Skeletal muscle cell (primary cell): ENCODE measurements at regions not wholly inside any gene's neighbourhood (a gene's known extent, or its start where the extent isn't known, plus 50 kb on each side); places are given as distances from the start of the nearest gene placed in this dataset.
"Not testable (repeated sequence)": the region's sequence is repeated elsewhere in the genome, so short reads cannot be mapped to it uniquely, and the experiment has no call there.

Experiments
- DNase-seq: peaks from one replicate; pipeline ENCODE4 v3.0.0-alpha.2; 2010; ENCODE audit warnings: low read depth
- H3K4me3 ChIP-seq: 2 replicates; pipeline ENCODE4 v1.5.1; 2011; ENCODE audit warnings: low read depth, mild to moderate bottlenecking, control low read depth, low read length, moderate library complexity

- peak; percentile 48 for DNase-seq
- no peak overlapping the region for H3K4me3 ChIP-seq
These were observed 87.3 kb upstream of the AKIRIN2 start for GRCh38 chr6:87789198-87789899.

GRCh38 chr6:87788141-87788540 lies 86.1 kb upstream of the AKIRIN2 start:
- no peak for DNase-seq
- no peak overlapping the region for H3K4me3 ChIP-seq

GRCh38 chr6:87785229-87785862 lies 83.3 kb upstream of the AKIRIN2 start:
- DNase-seq, result no peak

GRCh38 chr6:87784690-87785089 lies 82.7 kb upstream of the AKIRIN2 start:
- DNase-seq, result no peak
- no peak overlapping the region for H3K4me3 ChIP-seq

More at GRCh38 chr6:87785229-87785862, 83.3 kb upstream of the AKIRIN2 start:
- no peak overlapping the region for H3K4me3 ChIP-seq

GRCh38 chr6:87784051-87784450 lies 82.0 kb upstream of the AKIRIN2 start:
- no peak for DNase-seq
- H3K4me3 ChIP-seq, result no peak overlapping the region

- H3K4me3 ChIP-seq, result no peak overlapping the region
- no peak for DNase-seq
These were observed 77.5 kb upstream of the AKIRIN2 start for GRCh38 chr6:87779542-87779941.

GRCh38 chr6:87772597-87773530 lies 70.8 kb upstream of the AKIRIN2 start:
- no peak for DNase-seq
- no peak overlapping the region for H3K4me3 ChIP-seq

GRCh38 chr6:87767478-87767877 lies 65.4 kb upstream of the AKIRIN2 start:
- no peak for DNase-seq
- H3K4me3 ChIP-seq, result no peak overlapping the region

- DNase-seq, result no peak
- H3K4me3 ChIP-seq, result no peak overlapping the region
These were observed 64.2 kb upstream of the AKIRIN2 start for GRCh38 chr6:87766211-87766610.

- no peak overlapping the region for H3K4me3 ChIP-seq
- DNase-seq, result no peak
These were observed 61.9 kb upstream of the AKIRIN2 start for GRCh38 chr6:87763901-87764300.

GRCh38 chr6:87763276-87763675 lies 61.2 kb upstream of the AKIRIN2 start:
- H3K4me3 ChIP-seq, result no peak overlapping the region
- no peak for DNase-seq

- DNase-seq, result no peak
- H3K4me3 ChIP-seq, result no peak overlapping the region
These were observed 60.1 kb upstream of the AKIRIN2 start for GRCh38 chr6:87762116-87762515.

GRCh38 chr6:87757792-87758191 lies 55.8 kb upstream of the AKIRIN2 start:
- DNase-seq, result no peak
- H3K4me3 ChIP-seq, result no peak overlapping the region

- DNase-seq, result peak; percentile 20
- no peak overlapping the region for H3K4me3 ChIP-seq
These were observed 54.8 kb upstream of the AKIRIN2 start for GRCh38 chr6:87756858-87757257.

GRCh38 chr6:87755708-87756671 lies 54.0 kb upstream of the AKIRIN2 start:
- no peak for DNase-seq

GRCh38 chr6:87754828-87755227 lies 52.8 kb upstream of the AKIRIN2 start:
- H3K4me3 ChIP-seq, result no peak overlapping the region
- no peak for DNase-seq

More at GRCh38 chr6:87755708-87756671, 54.0 kb upstream of the AKIRIN2 start:
- H3K4me3 ChIP-seq, result no peak overlapping the region

- no peak for DNase-seq
- no peak overlapping the region for H3K4me3 ChIP-seq
These were observed 51.2 kb upstream of the AKIRIN2 start for GRCh38 chr6:87753131-87753685.

- not testable (repeated sequence) for H3K4me3 ChIP-seq, DNase-seq
These were observed 50.5 kb upstream of the AKIRIN2 start for GRCh38 chr6:87752503-87752902.
